ENCODE measurements at regions not wholly inside any gene's neighbourhood (a gene's known extent, or its start where the extent isn't known, plus 50 kb on each side); places are given as distances from the start of the nearest gene placed in this dataset.
"Not testable (repeated sequence)": the region's sequence is repeated elsewhere in the genome, so short reads cannot be mapped to it uniquely, and the experiment has no call there.

DNA sequence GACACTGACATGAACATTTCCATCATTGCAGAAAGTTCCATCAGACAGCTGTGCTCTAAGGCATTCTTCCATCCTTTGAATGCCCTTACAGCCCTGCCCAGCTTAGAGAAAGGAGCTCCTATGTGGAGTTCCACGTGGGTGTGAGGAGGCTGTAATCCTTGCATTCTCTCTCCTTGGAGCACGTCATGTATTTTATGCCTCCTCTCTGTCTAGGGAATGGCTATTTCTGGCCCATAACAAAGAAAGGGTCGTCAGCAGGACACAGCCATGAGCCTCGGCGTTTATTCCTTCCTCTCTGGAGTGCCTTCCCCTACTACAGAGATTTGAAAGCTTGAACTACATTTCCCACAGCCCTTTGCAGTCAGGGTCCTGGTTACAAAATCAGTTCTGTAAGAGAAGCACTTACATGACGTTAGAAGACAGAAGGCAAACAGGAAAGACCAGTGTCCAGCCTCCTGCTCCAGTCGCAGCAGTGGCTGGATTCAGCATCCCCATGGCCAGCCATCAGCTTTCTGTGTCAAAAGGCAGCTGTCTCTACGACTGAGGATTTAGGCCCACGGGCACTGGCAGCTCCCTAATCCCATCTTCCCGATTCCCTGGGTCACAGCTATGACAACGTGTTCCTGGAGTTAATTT lies 234.9 kb downstream of the TFCP2L1 start:
- DNase-seq (ENCODE audit: low read depth) = no peak

DNA sequence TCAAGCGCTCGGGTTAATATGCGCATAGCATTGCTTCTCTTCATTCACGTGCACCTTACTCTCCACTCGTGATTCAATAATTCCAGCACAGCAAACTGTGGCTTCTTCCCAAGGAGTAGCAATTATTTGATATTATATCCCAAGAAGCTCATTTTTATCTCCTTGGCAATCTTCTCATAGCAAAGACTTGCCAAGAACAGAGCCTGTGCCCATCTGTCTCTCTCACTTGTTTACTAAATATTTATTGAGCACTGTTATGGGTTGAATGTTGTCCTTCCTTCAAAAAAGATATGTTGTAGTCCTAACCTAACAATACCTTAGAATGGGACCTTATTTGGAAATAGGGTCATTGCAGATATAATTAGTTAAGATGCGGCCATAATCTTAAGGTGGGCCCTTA lies 233.7 kb downstream of the TFCP2L1 start:
- DNase-seq (ENCODE audit: low read depth) = no peak

DNA sequence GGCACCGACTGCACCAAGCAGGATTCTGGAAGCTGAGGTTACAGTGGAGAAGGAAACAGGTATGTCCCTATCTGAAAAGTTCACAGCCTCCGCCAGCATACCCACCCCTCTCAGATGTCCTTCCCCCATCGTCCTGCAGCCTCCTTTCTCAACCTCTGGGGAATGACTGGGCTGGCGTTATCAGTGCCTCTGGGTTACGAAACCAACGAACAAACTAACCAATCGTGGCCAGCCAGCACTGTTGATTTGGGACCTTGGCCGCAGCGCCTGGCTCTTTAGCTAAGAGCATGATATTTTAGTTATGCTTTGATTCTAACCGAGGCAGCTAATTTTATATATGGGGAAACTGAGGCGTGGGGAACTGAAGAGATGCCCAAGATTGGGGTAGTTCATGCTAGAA lies 233.0 kb downstream of the TFCP2L1 start:
- DNase-seq (ENCODE audit: low read depth) = no peak

DNA sequence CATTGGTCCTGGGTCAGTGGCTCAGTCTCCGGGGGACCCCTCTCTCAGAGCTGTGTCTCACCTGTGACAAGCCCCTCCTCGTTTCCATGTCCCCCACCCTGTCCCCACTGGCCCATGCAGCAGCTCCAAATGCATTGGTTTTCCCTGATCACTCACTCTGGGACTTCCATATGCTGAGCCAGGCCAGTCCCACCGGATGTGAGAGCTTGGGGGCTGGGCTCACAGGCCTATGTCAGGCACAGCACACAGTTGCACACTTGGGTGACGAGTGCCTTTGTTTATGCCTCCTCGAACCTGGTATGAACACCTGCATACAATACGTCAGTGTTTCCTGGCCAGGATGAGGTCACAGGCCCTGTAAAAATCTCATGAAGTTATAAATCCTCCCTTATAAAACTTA lies 232.5 kb downstream of the TFCP2L1 start:
- DNase-seq (ENCODE audit: low read depth) = no peak

DNA sequence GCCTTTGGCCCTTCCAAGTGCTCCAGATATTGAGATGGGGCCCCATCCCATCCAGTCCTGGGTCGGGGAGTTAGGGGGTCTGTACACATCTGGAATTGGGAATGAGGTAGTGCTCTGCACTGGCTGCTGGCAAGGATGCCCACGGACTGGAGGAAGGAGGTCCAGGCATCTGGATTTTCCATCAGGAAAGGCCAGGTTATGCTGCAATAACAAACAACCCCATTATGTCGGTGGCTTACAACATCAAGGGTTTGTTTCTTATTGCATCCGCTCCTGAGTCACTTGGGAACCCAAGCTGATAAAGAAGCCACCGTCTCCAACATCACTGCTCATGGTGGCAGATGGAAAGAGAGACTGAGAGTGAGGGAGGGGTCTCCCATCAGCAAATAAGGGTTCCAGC lies 229.9 kb downstream of the TFCP2L1 start:
- no peak for DNase-seq (ENCODE audit: low read depth)

DNA sequence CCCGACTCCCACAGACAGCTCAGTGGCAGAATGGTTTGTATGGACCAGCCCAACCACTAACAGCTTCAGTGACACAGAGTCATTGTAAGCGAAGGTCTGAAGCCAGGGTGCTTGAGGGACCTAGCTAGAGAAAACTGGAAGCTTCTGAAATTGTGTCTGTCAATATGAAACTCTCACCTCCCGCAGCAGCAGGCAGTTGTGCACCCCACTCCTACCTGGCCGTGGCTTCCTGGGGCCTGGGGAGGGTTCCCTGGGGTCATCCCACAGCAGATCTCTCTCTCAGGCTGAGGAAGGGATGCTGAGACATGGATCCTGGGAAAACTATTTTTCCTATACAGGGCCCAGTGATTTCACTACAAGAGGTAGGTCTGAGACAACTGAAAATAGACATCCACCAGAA lies 229.5 kb downstream of the TFCP2L1 start:
- no peak for DNase-seq (ENCODE audit: low read depth)

DNA sequence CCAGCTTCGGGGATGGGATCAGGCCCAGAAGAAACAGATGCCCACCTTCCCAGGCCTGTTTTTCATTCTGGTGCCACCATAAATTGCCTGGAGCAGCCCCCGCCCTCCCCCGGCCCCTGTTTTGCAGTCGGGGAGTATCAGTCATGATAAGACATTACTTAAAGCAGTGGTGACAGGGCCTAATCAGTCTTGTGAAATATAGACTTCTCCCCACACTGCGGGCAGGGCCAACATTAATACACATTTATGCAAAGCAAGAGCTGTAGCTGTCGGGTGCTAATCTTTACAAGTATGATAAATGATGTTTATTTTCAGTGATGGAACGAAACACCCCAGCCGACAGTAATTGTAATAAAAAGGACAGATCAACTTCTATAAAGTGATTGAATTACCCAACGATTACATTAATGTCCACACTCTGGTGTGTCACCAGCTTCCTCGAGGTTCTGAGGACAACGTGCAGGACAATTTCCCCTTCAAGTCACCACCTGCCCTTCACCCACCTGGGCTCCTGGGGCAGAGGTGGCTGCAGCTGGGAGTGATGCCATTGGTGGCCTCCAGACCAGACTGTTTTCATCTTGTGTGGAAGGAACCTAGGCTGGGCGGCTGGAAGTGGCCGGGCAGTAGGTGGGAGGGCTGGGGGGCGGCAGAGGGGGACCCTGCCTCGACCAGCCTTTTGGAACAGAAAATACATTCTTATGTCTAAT lies 226.0 kb downstream of the TFCP2L1 start:
- no peak for DNase-seq (ENCODE audit: low read depth)

DNA sequence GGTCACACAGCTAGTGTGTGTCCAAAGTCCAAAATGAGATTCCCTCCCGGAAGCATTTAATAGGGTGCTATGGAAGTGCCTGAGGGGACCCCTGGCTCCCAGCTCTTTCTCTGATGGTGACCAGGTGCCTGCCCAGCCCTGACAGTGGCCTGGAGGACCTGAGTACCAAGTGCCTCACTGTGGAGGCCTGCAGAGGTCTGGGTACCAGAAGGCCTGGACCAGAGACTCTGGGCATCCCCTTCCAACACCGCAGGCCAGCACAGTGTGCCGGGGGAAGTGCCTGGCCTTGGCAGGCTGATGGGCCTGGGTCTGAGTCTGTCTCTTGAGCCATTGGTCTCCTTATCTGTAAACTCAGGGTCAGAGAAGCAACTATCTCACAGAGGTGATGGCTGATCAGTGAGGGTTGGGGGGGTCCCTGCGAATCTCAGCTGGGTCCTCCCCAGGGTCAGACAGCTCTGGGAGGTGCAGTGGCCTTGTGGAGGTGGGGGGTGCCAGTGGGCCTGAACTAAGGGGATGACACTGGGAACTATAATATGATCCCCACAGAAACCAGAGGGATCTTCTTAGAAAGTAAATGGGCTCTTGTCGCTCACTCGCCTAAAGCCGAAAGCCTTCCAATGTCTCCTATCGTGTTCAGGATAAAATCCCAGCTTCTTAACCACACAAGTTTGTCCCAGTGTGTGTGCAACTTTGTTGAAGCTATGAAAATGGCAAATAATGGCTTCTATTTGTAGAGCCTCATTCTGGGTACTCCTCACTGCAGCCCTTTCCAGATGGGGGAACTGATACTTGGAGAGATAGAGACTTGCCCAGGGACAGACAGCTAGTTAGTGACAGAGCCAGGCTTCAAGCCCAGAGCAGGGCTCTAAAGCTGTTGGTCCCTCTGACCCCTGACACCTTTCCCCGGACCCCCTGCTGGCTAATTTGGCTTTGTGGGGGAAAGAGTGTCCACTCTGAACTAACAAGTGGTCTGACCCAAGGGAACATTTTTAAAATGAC lies 225.1 kb downstream of the TFCP2L1 start:
- no peak for DNase-seq (ENCODE audit: low read depth)

DNA sequence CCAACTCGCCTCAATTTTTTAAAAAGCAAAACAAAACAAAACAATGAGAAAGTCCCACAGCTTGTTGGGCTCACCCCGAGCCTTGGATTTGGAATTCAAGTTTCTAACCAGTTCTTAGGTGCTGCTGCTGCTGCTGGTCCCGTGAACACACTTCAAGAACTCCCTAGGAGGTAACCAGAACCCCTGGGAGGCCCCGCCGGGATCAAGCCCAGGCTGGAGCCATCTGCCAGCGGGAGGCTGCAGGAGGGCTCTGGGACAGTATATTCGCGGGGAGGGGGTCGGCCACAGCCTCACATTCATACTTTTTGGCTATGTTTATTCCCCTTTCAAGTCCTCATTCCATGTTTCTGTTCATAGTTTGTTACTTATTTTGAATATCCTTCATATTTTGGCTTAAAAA lies 223.4 kb downstream of the TFCP2L1 start:
- no peak for DNase-seq (ENCODE audit: low read depth)

DNA sequence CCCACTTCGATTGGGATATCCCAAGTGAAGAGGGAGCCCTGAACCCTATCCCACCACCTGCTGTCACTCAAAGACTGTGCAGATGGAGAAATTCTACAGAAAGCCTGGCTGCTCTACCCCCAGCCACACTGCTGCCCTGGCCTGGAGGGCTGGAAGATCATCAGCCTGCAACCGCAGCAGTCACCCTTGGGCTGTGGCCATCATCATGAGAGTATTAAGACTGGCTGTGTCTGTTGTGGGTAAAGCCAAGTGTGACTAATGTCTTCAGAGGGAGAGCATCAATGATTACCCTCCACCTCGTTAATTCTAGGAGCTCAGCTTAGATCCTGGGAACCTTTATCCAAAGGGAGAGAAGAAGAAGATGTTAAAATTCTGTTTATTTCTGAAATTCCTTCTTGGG lies 221.5 kb downstream of the TFCP2L1 start:
- no peak for DNase-seq (ENCODE audit: low read depth)

DNA sequence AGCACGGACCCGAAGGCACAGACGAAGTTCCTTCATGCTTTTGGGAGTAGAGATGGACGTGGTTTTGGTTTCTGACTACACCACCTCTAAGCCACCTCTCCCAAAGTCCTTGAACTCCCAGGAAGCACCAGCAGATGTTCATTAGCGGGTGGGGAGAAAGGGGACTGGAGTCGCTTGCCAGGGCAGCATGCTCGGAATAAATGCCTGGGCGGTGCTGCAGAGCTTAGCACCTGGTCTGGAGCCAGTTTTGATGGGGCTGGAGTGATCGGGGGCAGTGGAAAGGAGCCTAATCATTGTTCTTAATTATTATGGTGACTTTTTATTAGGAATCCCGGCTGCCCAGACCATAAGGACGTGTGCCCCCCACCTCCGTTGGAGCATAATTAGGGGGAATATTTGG lies 220.8 kb downstream of the TFCP2L1 start:
- DNase-seq (ENCODE audit: low read depth) = no peak

DNA sequence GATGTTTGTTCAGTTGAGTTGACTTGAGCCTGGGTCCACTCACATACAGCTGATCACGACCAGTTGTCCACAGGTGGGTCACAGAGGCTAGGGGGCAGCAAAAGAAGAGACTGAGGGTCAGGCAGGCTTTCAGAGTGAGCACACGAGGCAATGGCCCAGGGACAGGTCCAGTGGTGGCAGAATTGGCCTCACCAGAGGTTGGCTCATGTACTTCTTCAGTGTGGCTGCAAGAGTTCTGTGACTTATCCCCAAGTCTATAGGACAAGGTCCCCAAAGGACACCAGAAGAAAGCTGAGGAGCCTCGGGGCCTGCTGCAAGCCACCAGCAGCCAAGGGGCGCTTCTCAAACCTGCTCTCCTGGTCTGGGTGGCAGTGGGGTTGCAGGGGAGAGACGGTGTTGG lies 219.8 kb downstream of the TFCP2L1 start:
- no peak for DNase-seq (ENCODE audit: low read depth)

DNA sequence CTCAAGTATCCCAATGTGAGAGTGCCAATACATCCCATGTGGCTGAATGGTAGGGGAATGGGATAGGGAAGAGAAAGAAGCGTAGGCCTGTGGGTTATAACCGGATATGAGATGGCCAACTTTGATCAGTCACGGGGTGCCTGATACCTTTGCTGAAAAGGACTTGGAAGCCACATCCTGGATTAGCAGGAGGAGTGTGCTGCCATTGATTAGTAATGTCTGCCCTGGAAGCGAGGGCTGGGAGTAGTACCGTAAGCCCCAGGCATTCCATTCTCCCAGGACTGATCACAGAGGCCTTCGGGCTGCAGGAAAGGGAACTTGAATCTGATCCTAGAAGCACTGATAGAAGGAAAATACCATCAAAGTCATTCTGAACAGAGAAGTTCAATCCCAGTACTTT lies 218.5 kb downstream of the TFCP2L1 start:
- DNase-seq (ENCODE audit: low read depth) = no peak

DNA sequence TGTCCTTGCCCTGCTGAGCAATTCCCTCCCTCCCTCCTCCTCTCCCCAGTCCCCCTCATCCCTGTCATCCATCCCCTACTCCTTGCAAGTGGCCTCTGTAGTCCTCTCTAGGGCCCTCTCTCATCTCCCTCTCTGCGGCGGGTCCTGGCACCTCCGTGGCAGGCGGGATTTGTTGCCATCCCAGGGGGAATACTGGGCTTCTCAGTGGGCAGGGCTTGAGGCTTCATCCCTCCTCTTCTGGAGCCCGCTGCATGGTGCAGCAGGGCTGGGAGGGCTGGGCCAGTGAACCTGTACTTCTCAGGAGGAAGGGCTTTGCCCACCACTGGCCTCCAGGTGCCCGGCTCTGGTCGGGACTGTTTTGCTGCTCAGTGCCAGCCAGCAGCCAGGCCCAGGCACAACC lies 216.2 kb downstream of the TFCP2L1 start:
- DNase-seq (ENCODE audit: low read depth) = no peak

DNA sequence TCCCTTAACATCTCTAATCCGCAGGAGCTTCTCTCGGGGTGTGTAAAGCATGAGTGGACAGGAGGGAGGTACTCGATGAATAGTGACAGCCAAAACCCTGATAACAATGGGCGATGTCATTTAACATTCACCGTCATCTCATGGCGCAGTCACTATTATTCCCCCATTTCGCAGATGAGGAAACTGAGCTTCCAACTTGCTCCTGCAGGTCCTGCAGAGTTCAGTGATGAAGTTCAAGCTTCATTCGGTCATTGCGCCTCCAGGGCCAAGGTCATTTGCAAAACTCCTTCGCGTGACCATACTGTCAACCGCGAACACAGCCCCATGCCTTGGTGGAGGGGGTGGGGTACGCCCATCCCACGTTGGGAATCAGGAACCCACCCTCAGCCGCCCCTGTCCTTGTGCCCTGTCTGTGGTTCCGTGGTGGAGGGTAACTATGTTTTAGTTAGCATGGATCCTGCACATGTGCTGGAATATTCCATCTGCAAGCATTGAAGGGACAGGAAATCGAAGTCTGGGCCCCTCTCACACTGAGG lies 215.5 kb downstream of the TFCP2L1 start:
- no peak for DNase-seq (ENCODE audit: low read depth)

DNA sequence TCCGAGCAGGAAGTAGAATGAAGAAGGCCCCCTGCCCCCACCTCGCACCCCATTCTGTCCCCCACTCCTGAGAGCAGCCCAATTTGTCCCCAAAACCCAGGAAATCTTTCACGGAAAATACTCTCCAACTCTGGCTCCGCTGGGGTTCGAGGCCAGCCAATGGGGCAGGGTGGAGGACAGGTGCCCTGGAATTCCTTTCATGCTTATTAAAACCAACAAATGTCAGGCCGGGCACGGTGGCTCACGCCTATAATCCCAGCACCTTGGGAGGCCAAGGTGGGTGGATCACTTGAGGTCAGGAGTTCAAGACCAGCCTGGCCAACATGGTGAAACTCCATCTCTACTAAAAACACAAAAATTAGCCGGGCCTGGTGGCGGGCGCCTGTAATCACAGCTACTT lies 214.9 kb downstream of the TFCP2L1 start:
- not testable (repeated sequence) for DNase-seq (ENCODE audit: low read depth)

DNA sequence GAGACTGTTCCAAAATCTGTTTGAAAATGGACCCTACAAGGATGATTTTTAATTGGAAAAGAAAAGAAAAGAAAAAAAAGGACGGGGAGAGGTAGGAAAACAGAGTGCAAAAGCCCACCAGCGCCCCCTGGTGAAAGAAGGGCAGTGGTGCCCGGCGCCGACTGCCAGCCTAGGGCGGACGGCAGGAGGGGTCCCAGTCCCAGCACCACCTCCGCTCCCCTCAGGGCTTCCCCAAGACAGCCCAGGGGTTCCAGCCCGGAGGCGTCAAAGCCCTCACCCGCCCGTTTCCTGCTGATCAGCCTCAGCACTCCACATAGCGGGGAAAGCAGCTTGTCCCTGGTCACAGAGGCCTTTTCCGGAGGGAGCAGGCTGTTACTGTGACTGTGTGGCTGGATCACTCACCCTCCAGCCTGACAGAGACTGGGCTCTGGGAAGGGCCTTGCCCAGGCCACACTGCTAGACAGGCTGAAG lies 213.9 kb downstream of the TFCP2L1 start:
- DNase-seq (ENCODE audit: low read depth) = no peak

DNA sequence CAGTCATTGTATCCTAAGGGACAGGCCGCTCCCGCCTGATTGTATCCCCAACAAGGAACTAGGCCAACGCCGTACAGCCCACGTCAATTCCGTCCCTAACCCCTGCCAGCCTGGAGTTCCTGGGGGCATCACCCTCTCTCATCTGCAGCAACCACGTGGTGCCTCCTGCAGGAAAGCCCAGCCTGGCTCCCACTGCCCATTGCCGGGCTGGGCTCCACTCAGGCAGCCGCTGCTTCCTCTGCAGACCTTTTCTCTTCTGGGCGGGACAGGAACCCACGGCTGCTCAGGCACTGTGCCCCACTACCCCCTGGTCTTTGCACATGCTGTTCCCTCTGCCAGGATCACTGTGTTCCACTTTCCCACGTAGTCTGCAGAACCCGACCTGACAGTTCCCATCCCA lies 212.2 kb downstream of the TFCP2L1 start:
- no peak for DNase-seq (ENCODE audit: low read depth)

DNA sequence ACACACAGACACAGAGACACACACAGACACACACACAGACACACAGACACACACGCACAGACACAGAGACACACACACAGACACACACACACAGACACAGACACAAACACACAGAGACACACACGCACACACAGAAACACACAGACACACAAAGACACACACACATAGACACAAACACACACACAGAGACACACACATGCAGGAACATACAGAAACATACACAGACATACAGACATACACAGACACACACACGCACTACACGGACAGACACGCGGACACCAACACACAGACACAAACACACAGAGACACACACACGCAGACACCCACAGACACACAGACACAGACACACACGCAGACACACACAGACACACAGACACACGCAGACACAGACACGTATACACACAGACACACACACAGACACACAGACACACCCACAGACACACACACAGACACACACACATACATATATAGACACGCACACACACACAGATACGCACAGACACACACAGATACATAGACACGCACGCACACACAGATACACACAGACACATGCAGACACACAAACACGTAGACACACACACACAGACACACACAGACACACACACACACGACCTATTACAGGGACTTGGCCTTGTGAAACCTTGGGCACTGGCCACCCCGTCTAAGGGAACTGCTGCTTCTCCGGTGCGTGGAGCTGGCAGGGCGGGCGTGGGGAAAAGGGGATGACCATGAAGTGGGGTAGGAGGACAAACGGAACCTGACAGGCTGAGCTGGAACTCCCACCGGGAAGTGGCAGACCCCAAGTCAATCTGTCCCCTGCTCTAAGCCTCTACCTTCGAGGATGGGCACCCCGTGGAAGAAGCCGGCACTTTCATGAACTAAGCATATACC lies 211.4 kb downstream of the TFCP2L1 start:
- DNase-seq (ENCODE audit: low read depth) = no peak

DNA sequence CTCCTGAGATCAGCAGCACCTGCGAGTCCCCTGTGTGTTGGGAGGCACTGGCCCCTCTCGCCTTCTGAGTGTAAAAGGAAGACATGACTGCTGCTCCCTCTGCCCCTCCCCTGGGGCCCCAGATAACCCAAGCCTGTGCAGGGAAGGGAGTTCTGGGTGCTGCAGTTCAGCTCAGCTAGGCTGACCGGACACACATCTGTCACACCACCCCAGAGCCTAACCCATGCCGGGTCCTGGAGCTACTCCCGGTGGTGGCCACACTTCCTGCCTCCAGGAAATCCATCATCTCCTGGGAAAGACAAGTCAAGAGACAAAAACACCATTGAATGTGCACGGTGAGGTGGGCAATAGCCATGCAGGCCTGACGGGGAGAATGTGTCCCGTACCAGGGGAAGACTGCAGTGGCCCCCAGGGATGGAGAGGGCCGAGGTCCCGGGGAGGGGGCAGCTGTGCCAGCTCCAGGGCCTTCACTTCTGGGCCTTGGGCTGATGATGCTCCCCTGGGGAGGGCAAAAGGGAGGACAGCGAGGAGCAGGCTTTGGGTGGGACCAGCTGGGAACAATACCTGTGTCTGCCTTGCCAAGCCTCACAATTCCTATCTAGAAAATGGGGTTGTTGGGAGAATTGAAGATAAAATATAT lies 210.6 kb downstream of the TFCP2L1 start:
- no peak for DNase-seq (ENCODE audit: low read depth)

DNA sequence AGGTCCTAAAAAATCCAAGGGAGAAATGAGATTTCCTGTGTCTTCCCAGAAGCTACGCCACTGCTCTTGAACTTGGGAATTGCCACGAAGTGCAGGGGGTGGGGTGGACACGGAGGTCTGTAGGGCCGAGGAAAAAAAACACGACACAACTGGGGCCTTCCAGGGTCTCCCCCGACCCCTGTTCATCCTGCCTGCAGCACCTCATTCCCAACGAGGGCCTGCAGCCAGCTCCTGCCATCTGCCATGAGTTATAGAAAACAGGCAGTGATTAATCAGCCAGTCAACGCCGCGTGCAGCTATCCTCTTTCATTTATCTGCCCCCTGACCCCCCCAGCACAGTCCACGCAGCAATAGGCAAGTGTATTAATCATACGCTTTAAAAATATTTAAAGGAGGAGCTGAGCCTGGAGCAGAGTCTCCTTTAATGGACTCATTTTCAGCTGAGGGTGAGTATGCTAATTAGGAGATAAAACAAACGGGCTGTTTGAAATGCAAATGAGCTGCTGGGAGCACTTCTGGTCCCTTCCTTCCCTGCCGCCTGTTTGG lies 209.9 kb downstream of the TFCP2L1 start:
- no peak for DNase-seq (ENCODE audit: low read depth)

All from stimulated activated CD8-positive, alpha-beta memory T cell treated with anti-CD3 and anti-CD28 coated beads, Interleukin-12 subunit alpha, Interleukin-12 subunit beta, amount 100 ng/mL, for 1 hour (primary cell).